GM18519 (cell line): ENCODE measurements at regions not wholly inside any gene's neighbourhood (a gene's known extent, or its start where the extent isn't known, plus 50 kb on each side); places are given as distances from the start of the nearest gene placed in this dataset.

Experiments used
- ATAC-seq: cut with Tn5 transposase; IDR thresholded peaks from one replicate; pipeline ENCODE4 v1.9.1; 2021; ENCODE audit warnings: mild to moderate bottlenecking, moderate library complexity; ENCODE audit not compliant: unreplicated experiment, low FRiP score

GRCh38 chr5:23372177-23372576 lies 135.2 kb upstream of the PRDM9 start:
- no peak for ATAC-seq

- no peak for ATAC-seq
These were observed 139.0 kb upstream of the PRDM9 start for GRCh38 chr5:23368393-23368792.

GRCh38 chr5:23367874-23368273 lies 139.5 kb upstream of the PRDM9 start:
- ATAC-seq: no peak

GRCh38 chr5:23353286-23353685 lies 154.1 kb upstream of the PRDM9 start:
- ATAC-seq: no peak

- ATAC-seq: no peak
These were observed 155.0 kb upstream of the PRDM9 start for GRCh38 chr5:23352446-23352845.

GRCh38 chr5:23343121-23343520 lies 164.3 kb upstream of the PRDM9 start:
- ATAC-seq: no peak

GRCh38 chr5:23332650-23333251 lies 174.7 kb upstream of the PRDM9 start:
- no peak for ATAC-seq

- no peak for ATAC-seq
These were observed 176.7 kb upstream of the PRDM9 start for GRCh38 chr5:23330726-23331125.

GRCh38 chr5:23319901-23320300 lies 187.5 kb upstream of the PRDM9 start:
- no peak for ATAC-seq

GRCh38 chr5:23318960-23319359 lies 188.4 kb upstream of the PRDM9 start:
- ATAC-seq: no peak

- no peak for ATAC-seq
These were observed 189.2 kb upstream of the PRDM9 start for GRCh38 chr5:23318166-23318565.

GRCh38 chr5:23316060-23316591 lies 191.3 kb upstream of the PRDM9 start:
- ATAC-seq: no peak

- no peak for ATAC-seq
These were observed 192.6 kb upstream of the PRDM9 start for GRCh38 chr5:23314827-23315226.

GRCh38 chr5:23305055-23305454 lies 202.4 kb upstream of the PRDM9 start:
- no peak for ATAC-seq

- no peak for ATAC-seq
These were observed 203.6 kb upstream of the PRDM9 start for GRCh38 chr5:23303836-23304235.

- ATAC-seq: no peak
These were observed 204.0 kb upstream of the PRDM9 start for GRCh38 chr5:23303435-23303834.

GRCh38 chr5:23302438-23302837 lies 205.0 kb upstream of the PRDM9 start:
- ATAC-seq: no peak

- no peak for ATAC-seq
These were observed 218.2 kb upstream of the PRDM9 start for GRCh38 chr5:23289162-23289561.

GRCh38 chr5:23284656-23285055 lies 222.8 kb upstream of the PRDM9 start:
- ATAC-seq: no peak

GRCh38 chr5:23274171-23274570 lies 233.2 kb upstream of the PRDM9 start:
- no peak for ATAC-seq

- no peak for ATAC-seq
These were observed 237.4 kb upstream of the PRDM9 start for GRCh38 chr5:23269981-23270380.

- ATAC-seq: no peak
These were observed 239.3 kb upstream of the PRDM9 start for GRCh38 chr5:23268136-23268535.

- no peak for ATAC-seq
These were observed 246.8 kb upstream of the PRDM9 start for GRCh38 chr5:23260621-23261020.
